Keratinocyte (primary cell): ENCODE measurements at regions not wholly inside any gene's neighbourhood (a gene's known extent, or its start where the extent isn't known, plus 50 kb on each side); places are given as distances from the start of the nearest gene placed in this dataset.

Experiments
- EZH2 ChIP-seq: IDR thresholded peaks from one replicate; pipeline ENCODE4 v1.6.1; 2012; ENCODE audit warnings: inconsistent platforms, mild to moderate bottlenecking, low read length, moderate library complexity
- TF ChIP-seq, protein P1 (sequence below), 3 experiments: IDR thresholded peaks in 1 of 3; conservative IDR thresholded peaks in 1 of 3; optimal IDR thresholded peaks in 1 of 3; 2 replicates in 2 of 3; 3 replicates in 1 of 3; pipeline versions ENCODE3 to v1.5.1; 2011; ENCODE audit warnings: low read length in 3 of 3, mild to moderate bottlenecking in 3 of 3, moderate library complexity in 2 of 3, control low read depth in 1 of 3, inconsistent platforms in 1 of 3; ENCODE audit not compliant: insufficient read depth in 2 of 3; ENCODE audit errors: extremely low read depth in 1 of 3

GRCh38 chr5:141795421-141795820 lies 82.8 kb downstream of the PCDH1 start:
- TF ChIP-seq, protein P1, sequence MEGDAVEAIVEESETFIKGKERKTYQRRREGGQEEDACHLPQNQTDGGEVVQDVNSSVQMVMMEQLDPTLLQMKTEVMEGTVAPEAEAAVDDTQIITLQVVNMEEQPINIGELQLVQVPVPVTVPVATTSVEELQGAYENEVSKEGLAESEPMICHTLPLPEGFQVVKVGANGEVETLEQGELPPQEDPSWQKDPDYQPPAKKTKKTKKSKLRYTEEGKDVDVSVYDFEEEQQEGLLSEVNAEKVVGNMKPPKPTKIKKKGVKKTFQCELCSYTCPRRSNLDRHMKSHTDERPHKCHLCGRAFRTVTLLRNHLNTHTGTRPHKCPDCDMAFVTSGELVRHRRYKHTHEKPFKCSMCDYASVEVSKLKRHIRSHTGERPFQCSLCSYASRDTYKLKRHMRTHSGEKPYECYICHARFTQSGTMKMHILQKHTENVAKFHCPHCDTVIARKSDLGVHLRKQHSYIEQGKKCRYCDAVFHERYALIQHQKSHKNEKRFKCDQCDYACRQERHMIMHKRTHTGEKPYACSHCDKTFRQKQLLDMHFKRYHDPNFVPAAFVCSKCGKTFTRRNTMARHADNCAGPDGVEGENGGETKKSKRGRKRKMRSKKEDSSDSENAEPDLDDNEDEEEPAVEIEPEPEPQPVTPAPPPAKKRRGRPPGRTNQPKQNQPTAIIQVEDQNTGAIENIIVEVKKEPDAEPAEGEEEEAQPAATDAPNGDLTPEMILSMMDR (optimal IDR thresholded peaks at IDR 0.05 in 1 of 3, IDR thresholded peaks at IDR 0.05 in 1 of 3, conservative IDR thresholded peaks at IDR 0.05 in 1 of 3; ENCODE audit: extremely low read depth in 1 of 3, insufficient read depth in 2 of 3, low read length in 3 of 3), result no peak
- TF ChIP-seq EZH2, result no peak
